ENCODE measurements at regions not wholly inside any gene's neighbourhood (a gene's known extent, or its start where the extent isn't known, plus 50 kb on each side); places are given as distances from the start of the nearest gene placed in this dataset.

DNA sequence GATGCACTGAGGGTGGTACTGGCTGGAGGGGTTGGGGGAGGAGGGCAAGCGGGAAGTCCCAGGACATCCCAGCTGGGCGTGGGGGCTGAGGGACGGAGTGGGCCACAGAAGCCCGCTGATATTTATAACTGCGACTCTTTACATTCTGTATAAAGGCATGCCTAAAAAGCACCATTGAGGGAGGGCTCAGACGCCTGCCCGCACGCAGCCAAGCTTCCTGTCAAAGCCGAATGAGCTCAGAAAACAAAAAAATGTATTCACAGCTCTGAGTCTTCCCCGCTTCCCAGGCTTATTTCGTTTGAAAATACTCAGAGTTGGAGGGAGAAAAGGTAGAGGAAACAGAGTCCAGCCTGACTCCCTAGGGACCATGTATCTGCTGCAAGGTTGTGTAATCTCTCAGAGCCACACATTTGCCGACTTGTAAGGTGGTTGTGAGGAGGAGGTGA, 170.1 kb upstream of the HAAO start:
- Mint-ChIP-seq H3K9me3 (no peaks in the 10 kb centered on the region), H3K4me1 (peaks cover 27% of the 10 kb centered on the region), H3K27me3 (ENCODE audit: insufficient read depth, low read depth, poor library complexity) (peaks cover 6% of the 10 kb centered on the region), H3K27ac (no peak overlapping the region), H3K36me3 (ENCODE audit: low read depth) (no peaks in the 10 kb centered on the region), H3K4me3 (no peak overlapping the region)
- H3K9me2 ChIP-seq (ENCODE audit: insufficient read depth): no peaks in the 10 kb centered on the region; the same call in 1 of the 2 replicates
- no peak overlapping the region for H3K27ac ChIP-seq (ENCODE audit: low read depth)
- H3K79me2 ChIP-seq (replicated peaks; ENCODE audit: insufficient read depth): no peaks in the 10 kb centered on the region
- no peak overlapping the region for H3K4me3 ChIP-seq
- H3F3A ChIP-seq (replicated peaks; ENCODE audit: low read depth): no peaks in the 10 kb centered on the region
- no peaks in the 10 kb centered on the region for H3K36me3 ChIP-seq (ENCODE audit: insufficient read depth)
- ATAC-seq (no peak), DNase-seq (ENCODE audit: low spot score) (no peak)
- H3K4me1 ChIP-seq (ENCODE audit: insufficient read depth): peaks cover 31% of the 10 kb centered on the region
- H2AFZ ChIP-seq: 0 out of 2 replicates have a peak overlapping the region, but pooled peaks have one; percentile 72
- no peak overlapping the region for H3K4me2 ChIP-seq
- TF ChIP-seq NANOG (IDR thresholded peaks at IDR 0.05; ENCODE audit: borderline replicate concordance) (no peak), ZNF331 (CRISPR knock-in tag; IDR thresholded peaks at IDR 0.05; ENCODE audit: low read depth) (no peak), ZNF114 (CRISPR knock-in tag; IDR thresholded peaks at IDR 0.05) (no peak), EZH2 (IDR thresholded peaks at IDR 0.05; ENCODE audit: low read depth, unreplicated experiment) (no peak), POLR2AphosphoS5 (IDR thresholded peaks at IDR 0.05; ENCODE audit: low read depth) (no peak), JUNB (IDR thresholded peaks at IDR 0.05; ENCODE audit: unreplicated experiment) (no peak), EZH2phosphoT487 (IDR thresholded peaks at IDR 0.05; ENCODE audit: unreplicated experiment) (no peak), CREB1 (CRISPR knock-in tag; IDR thresholded peaks at IDR 0.05; ENCODE audit: low read depth) (no peak), STAT1 (IDR thresholded peaks at IDR 0.05; ENCODE audit: unreplicated experiment) (no peak), ZNF462 (CRISPR knock-in tag; IDR thresholded peaks at IDR 0.05) (no peak)
- TF ChIP-seq, protein P1, sequence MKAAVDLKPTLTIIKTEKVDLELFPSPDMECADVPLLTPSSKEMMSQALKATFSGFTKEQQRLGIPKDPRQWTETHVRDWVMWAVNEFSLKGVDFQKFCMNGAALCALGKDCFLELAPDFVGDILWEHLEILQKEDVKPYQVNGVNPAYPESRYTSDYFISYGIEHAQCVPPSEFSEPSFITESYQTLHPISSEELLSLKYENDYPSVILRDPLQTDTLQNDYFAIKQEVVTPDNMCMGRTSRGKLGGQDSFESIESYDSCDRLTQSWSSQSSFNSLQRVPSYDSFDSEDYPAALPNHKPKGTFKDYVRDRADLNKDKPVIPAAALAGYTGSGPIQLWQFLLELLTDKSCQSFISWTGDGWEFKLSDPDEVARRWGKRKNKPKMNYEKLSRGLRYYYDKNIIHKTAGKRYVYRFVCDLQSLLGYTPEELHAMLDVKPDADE (IDR thresholded peaks at IDR 0.05): no peak
- TF ChIP-seq, protein P2, sequence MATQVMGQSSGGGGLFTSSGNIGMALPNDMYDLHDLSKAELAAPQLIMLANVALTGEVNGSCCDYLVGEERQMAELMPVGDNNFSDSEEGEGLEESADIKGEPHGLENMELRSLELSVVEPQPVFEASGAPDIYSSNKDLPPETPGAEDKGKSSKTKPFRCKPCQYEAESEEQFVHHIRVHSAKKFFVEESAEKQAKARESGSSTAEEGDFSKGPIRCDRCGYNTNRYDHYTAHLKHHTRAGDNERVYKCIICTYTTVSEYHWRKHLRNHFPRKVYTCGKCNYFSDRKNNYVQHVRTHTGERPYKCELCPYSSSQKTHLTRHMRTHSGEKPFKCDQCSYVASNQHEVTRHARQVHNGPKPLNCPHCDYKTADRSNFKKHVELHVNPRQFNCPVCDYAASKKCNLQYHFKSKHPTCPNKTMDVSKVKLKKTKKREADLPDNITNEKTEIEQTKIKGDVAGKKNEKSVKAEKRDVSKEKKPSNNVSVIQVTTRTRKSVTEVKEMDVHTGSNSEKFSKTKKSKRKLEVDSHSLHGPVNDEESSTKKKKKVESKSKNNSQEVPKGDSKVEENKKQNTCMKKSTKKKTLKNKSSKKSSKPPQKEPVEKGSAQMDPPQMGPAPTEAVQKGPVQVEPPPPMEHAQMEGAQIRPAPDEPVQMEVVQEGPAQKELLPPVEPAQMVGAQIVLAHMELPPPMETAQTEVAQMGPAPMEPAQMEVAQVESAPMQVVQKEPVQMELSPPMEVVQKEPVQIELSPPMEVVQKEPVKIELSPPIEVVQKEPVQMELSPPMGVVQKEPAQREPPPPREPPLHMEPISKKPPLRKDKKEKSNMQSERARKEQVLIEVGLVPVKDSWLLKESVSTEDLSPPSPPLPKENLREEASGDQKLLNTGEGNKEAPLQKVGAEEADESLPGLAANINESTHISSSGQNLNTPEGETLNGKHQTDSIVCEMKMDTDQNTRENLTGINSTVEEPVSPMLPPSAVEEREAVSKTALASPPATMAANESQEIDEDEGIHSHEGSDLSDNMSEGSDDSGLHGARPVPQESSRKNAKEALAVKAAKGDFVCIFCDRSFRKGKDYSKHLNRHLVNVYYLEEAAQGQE (IDR thresholded peaks at IDR 0.05; ENCODE audit: unreplicated experiment): no peak
- TF ChIP-seq, protein P3, sequence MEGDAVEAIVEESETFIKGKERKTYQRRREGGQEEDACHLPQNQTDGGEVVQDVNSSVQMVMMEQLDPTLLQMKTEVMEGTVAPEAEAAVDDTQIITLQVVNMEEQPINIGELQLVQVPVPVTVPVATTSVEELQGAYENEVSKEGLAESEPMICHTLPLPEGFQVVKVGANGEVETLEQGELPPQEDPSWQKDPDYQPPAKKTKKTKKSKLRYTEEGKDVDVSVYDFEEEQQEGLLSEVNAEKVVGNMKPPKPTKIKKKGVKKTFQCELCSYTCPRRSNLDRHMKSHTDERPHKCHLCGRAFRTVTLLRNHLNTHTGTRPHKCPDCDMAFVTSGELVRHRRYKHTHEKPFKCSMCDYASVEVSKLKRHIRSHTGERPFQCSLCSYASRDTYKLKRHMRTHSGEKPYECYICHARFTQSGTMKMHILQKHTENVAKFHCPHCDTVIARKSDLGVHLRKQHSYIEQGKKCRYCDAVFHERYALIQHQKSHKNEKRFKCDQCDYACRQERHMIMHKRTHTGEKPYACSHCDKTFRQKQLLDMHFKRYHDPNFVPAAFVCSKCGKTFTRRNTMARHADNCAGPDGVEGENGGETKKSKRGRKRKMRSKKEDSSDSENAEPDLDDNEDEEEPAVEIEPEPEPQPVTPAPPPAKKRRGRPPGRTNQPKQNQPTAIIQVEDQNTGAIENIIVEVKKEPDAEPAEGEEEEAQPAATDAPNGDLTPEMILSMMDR (conservative IDR thresholded peaks at IDR 0.05; ENCODE audit: low read depth in 2 of 2): no peak
- H3K27me3 ChIP-seq (ENCODE audit: insufficient read depth): no peaks in the 10 kb centered on the region
- H4K20me1 ChIP-seq (replicated peaks; ENCODE audit: insufficient read depth): no peaks in the 10 kb centered on the region

Measured in GM23338 (cell line).